ENCODE measurements at regions not wholly inside any gene's neighbourhood (a gene's known extent, or its start where the extent isn't known, plus 50 kb on each side); places are given as distances from the start of the nearest gene placed in this dataset.

- TF ChIP-seq CREB5 (CRISPR knock-in tag; IDR thresholded peaks at IDR 0.05; ENCODE audit: low read depth) (no peak), ZNF70 (CRISPR knock-in tag; IDR thresholded peaks at IDR 0.05) (no peak)
Observed at GRCh38 chr2:181404472-181404871, 52.7 kb upstream of the ITGA4 start (continued).

GRCh38 chr2:181407171-181407570 lies 50.0 kb upstream of the ITGA4 start:
- TF ChIP-seq PPARA (CRISPR knock-in tag; IDR thresholded peaks at IDR 0.05; ENCODE audit: borderline replicate concordance) (no peak), CSDC2 (CRISPR knock-in tag; IDR thresholded peaks at IDR 0.05) (no peak), RARB (CRISPR knock-in tag; IDR thresholded peaks at IDR 0.05) (no peak), TOX (CRISPR knock-in tag; IDR thresholded peaks at IDR 0.05; ENCODE audit: borderline replicate concordance) (no peak), ISL1 (CRISPR knock-in tag; IDR thresholded peaks at IDR 0.05) (no peak), ZFP30 (CRISPR knock-in tag; IDR thresholded peaks at IDR 0.05) (no peak), TCF4 (CRISPR knock-in tag; IDR thresholded peaks at IDR 0.05; ENCODE audit: borderline replicate concordance) (no peak), SNAI2 (CRISPR knock-in tag; IDR thresholded peaks at IDR 0.05) (no peak), CSRNP3 (CRISPR knock-in tag; IDR thresholded peaks at IDR 0.05) (no peak), ZFP3 (CRISPR knock-in tag; IDR thresholded peaks at IDR 0.05) (no peak), ESRRG (CRISPR knock-in tag; IDR thresholded peaks at IDR 0.05) (no peak), ARNTL (CRISPR knock-in tag; IDR thresholded peaks at IDR 0.05; ENCODE audit: borderline replicate concordance, low read depth) (no peak), TSHZ2 (CRISPR knock-in tag; IDR thresholded peaks at IDR 0.05) (no peak), GLIS3 (CRISPR knock-in tag; IDR thresholded peaks at IDR 0.05) (no peak), ZNF565 (CRISPR knock-in tag; conservative IDR thresholded peaks at IDR 0.05; ENCODE audit: low read depth) (no peak), POU6F1 (CRISPR knock-in tag; IDR thresholded peaks at IDR 0.05; ENCODE audit: borderline replicate concordance, low read depth) (no peak), PATZ1 (CRISPR knock-in tag; IDR thresholded peaks at IDR 0.05; ENCODE audit: borderline replicate concordance) (no peak), CREB5 (CRISPR knock-in tag; IDR thresholded peaks at IDR 0.05; ENCODE audit: low read depth) (no peak), ZNF8 (CRISPR knock-in tag; IDR thresholded peaks at IDR 0.05) (no peak), ZNF70 (CRISPR knock-in tag; IDR thresholded peaks at IDR 0.05) (no peak)
- ATAC-seq, result no peak

Data from SK-N-SH treated with all-trans-retinoic acid at 6 μM for 48 hours (cell line).